ENCODE measurements at regions not wholly inside any gene's neighbourhood (a gene's known extent, or its start where the extent isn't known, plus 50 kb on each side); places are given as distances from the start of the nearest gene placed in this dataset.

DNA sequence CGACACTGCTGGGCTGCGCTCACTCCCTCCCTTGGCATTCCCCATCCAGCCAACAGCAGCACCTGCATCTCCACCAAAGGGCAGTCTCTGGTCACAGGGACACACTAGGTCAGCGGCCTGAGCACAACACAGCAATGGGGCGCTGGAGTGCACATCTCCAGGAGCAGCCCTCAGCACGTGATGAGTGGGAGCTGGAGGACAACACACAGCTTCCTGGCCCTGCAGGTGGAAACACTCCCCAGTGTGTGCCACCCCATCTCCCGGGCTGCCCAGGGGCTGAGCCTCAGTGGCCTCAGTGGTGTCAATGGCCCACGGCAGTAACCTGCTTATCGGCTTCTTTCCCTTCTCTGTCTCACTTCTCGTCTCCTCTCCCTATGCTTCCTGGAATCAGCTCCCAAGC, 96.8 kb upstream of the VSTM2B start:
- POLR2A ChIA-PET (ENCODE audit: partially characterized antibody): no interaction called here
- no peak for TF ChIP-seq YY1 (IDR thresholded peaks at IDR 0.05; ENCODE audit: low read depth, low read length)

More for the DNA sequence above, 96.8 kb upstream of the VSTM2B start:
- Histone ChIP-seq H2AK5ac (ENCODE audit: low read depth, low read length) (no peak overlapping the region), H3K4me2 (ENCODE audit: insufficient read depth in 1 of 2, low read depth in 2 of 2, low read length in 2 of 2) (no peak overlapping the region), H3K4ac (replicated peaks; ENCODE audit: insufficient read length, low read depth, low read length) (no peak overlapping the region), H2BK120ac (replicated peaks; ENCODE audit: low read depth, low read length) (no peak overlapping the region), H4K20me1 (replicated peaks in 1 of 2; ENCODE audit: control insufficient read depth in 1 of 2, insufficient read depth in 2 of 2, low read length in 2 of 2) (no peaks in the 10 kb centered on the region), H4K8ac (ENCODE audit: extremely low read depth, insufficient read depth, low read length) (no peak overlapping the region), H3K79me2 (ENCODE audit: control insufficient read depth in 1 of 2, insufficient read depth in 2 of 2, low read length in 2 of 2) (no peaks in the 10 kb centered on the region), H3K9ac (replicated peaks in 1 of 4; ENCODE audit: extremely low read depth in 1 of 4, low read depth in 3 of 4, low read length in 3 of 4) (no peak overlapping the region; a peak in 1 of 7 replicates), H3K23ac (ENCODE audit: insufficient read length) (no peak overlapping the region), H3K9me3 (ENCODE audit: insufficient read depth in 2 of 2, low read depth in 1 of 2, low read length in 1 of 2) (peaks cover 13 to 36% of the 10 kb centered on the region in 2 experiments), H3K56ac (replicated peaks; ENCODE audit: insufficient read length, low read depth, low read length) (no peak overlapping the region), H3K27ac (ENCODE audit: low read depth, low read length) (no peak overlapping the region), H3K18ac (ENCODE audit: extremely low read depth, low read length) (no peak overlapping the region), H2BK20ac (ENCODE audit: low read length) (no peak overlapping the region), H3K27me3 (replicated peaks in 1 of 4; ENCODE audit: control insufficient read depth in 3 of 4, extremely low read depth in 1 of 4, insufficient read depth in 3 of 4, low read length in 3 of 4) (no peaks in the 10 kb centered on the region), H2AFZ (ENCODE audit: low read length) (no peak overlapping the region), H3K36me3 (ENCODE audit: control insufficient read depth in 2 of 4, insufficient read depth in 4 of 4, low read length in 3 of 4) (no peaks in the 10 kb centered on the region), H2BK12ac (ENCODE audit: low read depth, low read length) (no peak overlapping the region), H3K23me2 (ENCODE audit: low read depth, low read length) (no peaks in the 10 kb centered on the region), H2BK5ac (ENCODE audit: low read depth, low read length) (no peak overlapping the region), H3K79me1 (ENCODE audit: low read depth, low read length) (no peaks in the 10 kb centered on the region), H3K4me3 (ENCODE audit: extremely low read depth in 1 of 4, insufficient read depth in 2 of 4, low read depth in 3 of 4, low read length in 4 of 4) (no peak overlapping the region), H2BK15ac (ENCODE audit: low read length) (no peak overlapping the region), H4K5ac (ENCODE audit: insufficient read length, low read depth, low read length) (no peak overlapping the region), H4K91ac (replicated peaks; ENCODE audit: insufficient read length, low read length) (no peak overlapping the region), H3K4me1 (replicated peaks in 1 of 4; ENCODE audit: control insufficient read depth in 3 of 4, insufficient read depth in 4 of 4, low read length in 3 of 4) (no peaks in the 10 kb centered on the region), H3K14ac (ENCODE audit: insufficient read length) (no peak overlapping the region)
- CTCF ChIA-PET (ENCODE audit: partially characterized antibody): no interaction called here
- FAIRE-seq (no peak), DNase-seq (ENCODE audit: low read depth in 1 of 2, low spot score in 2 of 2) (no peak)
- 68% methylated on average over 5 of the region's 9 CpGs; no CpG with 5 or more reads in 1 of the 2 experiments for WGBS, 2 experiments (ENCODE audit: extremely low coverage in 1 of 2, insufficient coverage in 1 of 2, insufficient read length in 1 of 2, insufficient replicate concordance in 2 of 2, low coverage in 1 of 2, low lambda C conversion rate in 2 of 2, missing lambda C conversion rate in 1 of 2)
